PC-9 (cell line): ENCODE measurements at regions not wholly inside any gene's neighbourhood (a gene's known extent, or its start where the extent isn't known, plus 50 kb on each side); places are given as distances from the start of the nearest gene placed in this dataset.

Source experiments
- BruUV-seq: library from RNA; stranded (reverse); fragments of 400-500 nt; replicated peaks from 2 replicates; lab custom pipeline; 2021; lab: Mats Ljungman, UMichigan
- CTCF ChIA-PET: fragments of 300-600 bp; sonication (Branson Sonifier 250); formaldehyde crosslinking; loops from one replicate; lab custom pipeline; 2022; ENCODE audit warnings: antibody characterized with exemption; lab: Charles Lee
- POLR2A ChIA-PET: fragments of 300-600 bp; sonication (Branson Sonifier 250); formaldehyde crosslinking; loops from one replicate; lab custom pipeline; 2022; ENCODE audit warnings: antibody characterized with exemption; ENCODE audit not compliant: unreplicated experiment; lab: Charles Lee
- DNase-seq, 2 experiments: peaks; one replicate each; pipeline versions ENCODE4 v3.0.0 to v3.0.0-alpha.2; 2015 to 2022; ENCODE audit warnings: mixed read lengths in 1 of 2
- H2AFZ ChIP-seq: fragments of 200-600 bp; sonication (generic); 2 replicates; pipeline ENCODE4 v1.8.1; 2017; ENCODE audit warnings: antibody characterized with exemption
- H3F3A ChIP-seq: fragments of 200-600 bp; sonication (generic); 2 replicates; pipeline ENCODE4 v1.8.1; 2017; ENCODE audit warnings: antibody characterized with exemption, mild to moderate bottlenecking, low read depth; ENCODE audit not compliant: insufficient read depth
- H3K27ac ChIP-seq: fragments of 200-600 bp; sonication (generic); 2 replicates; pipeline ENCODE4 v1.6.1; 2016; ENCODE audit warnings: mixed run types
- H3K27me3 ChIP-seq: fragments of 200-600 bp; sonication (generic); 2 replicates; pipeline ENCODE4 v1.6.1; 2016; ENCODE audit warnings: low read depth, mixed run types; ENCODE audit not compliant: insufficient read depth
- H3K36me3 ChIP-seq: fragments of 200-600 bp; sonication (generic); 2 replicates; pipeline ENCODE4 v1.6.1; 2016; ENCODE audit warnings: low read depth, mixed run types
- H3K4me1 ChIP-seq: fragments of 200-600 bp; sonication (generic); replicated peaks from 2 replicates; pipeline ENCODE4 v1.6.1; 2016; ENCODE audit warnings: mixed run types; ENCODE audit not compliant: insufficient read depth
- H3K4me2 ChIP-seq: fragments of 200-600 bp; sonication (generic); 2 replicates; pipeline ENCODE4 v1.6.1; 2017; ENCODE audit warnings: mixed run types
- H3K4me3 ChIP-seq: fragments of 200-600 bp; sonication (generic); 2 replicates; pipeline ENCODE4 v1.6.1; 2016; ENCODE audit warnings: mixed run types
- H3K79me2 ChIP-seq: fragments of 200-600 bp; sonication (generic); 2 replicates; pipeline ENCODE4 v1.6.1; 2017; ENCODE audit warnings: low read depth, mixed run types
- H3K9me2 ChIP-seq: fragments of 200-600 bp; sonication (generic); 2 replicates; pipeline ENCODE4 v1.8.1; 2017; ENCODE audit warnings: mild to moderate bottlenecking; ENCODE audit not compliant: insufficient read depth
- H3K9me3 ChIP-seq: fragments of 200-600 bp; sonication (generic); 2 replicates; pipeline ENCODE4 v1.8.1; 2016; ENCODE audit warnings: low read depth; ENCODE audit not compliant: insufficient read depth
- H4K20me1 ChIP-seq: fragments of 200-600 bp; sonication (generic); 2 replicates; pipeline ENCODE4 v1.8.1; 2017; ENCODE audit not compliant: insufficient read depth
- EZH2 ChIP-seq: fragments of 200-600 bp; sonication (generic); IDR thresholded peaks from 2 replicates; pipeline ENCODE4 v1.8.0; 2017; ENCODE audit warnings: antibody characterized with exemption, low read depth
- intact Hi-C: fragments of 100-400 bp; cut with micrococcal nuclease; formaldehyde crosslinking; loops from one replicate; pipeline ENCODE4 v1.10.0; 2022; ENCODE audit not compliant: unreplicated experiment
- TF ChIP-seq, protein P1 (sequence below): fragments of 200-600 bp; sonication (generic); conservative IDR thresholded peaks from 2 replicates; pipeline ENCODE4 v1.6.1; 2017; ENCODE audit warnings: mixed run types, antibody characterized with exemption, mild to moderate bottlenecking, moderate library complexity

DNA sequence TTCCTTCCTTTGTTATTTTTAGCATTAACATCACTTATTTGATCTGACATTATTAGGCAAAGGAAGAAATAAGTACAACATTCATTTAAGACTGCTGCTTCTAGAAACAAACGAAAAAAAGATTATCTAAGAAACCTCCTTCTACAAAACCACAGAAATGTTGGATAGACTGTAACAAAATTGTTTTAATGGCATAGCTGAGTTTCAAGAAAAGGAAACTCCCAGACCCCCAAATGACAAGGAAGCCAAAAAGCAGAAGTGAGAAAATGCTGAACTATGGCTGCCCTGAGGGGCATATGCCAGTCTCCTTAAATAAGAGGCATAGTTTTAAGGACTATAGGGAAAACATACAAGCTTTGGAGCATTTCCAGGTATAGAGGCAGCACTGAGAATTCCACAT lies 1431.6 kb upstream of the TENM3 start:
- POLR2A ChIA-PET: no interaction called here

DNA sequence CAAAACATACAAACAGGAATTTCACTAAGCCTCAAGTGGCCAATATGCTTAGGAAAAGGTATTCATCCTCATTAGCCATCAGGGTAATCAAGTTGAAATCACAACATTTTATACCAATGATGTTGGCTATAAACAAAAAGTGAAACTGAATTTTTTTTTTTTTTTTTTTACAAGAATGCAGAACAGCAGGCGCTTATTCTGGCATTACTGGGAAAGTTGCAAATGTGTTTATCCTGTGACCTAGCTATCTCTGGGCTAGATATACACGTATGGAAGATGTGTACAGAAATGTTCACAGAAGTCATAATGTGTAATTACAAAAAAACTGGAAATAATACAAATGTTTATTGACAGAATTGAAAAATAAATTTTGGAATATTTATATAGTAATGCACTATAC lies 1430.4 kb upstream of the TENM3 start:
- CTCF ChIA-PET: no interaction called here
- intact Hi-C loops: no loop called here

More for the DNA sequence above, 1431.6 kb upstream of the TENM3 start:
- Histone ChIP-seq H3K4me2 (no peak overlapping the region), H4K20me1 (no peaks in the 10 kb centered on the region), H2AFZ (no peak overlapping the region), H3K27ac (no peak overlapping the region), H3K36me3 (no peaks in the 10 kb centered on the region), H3F3A (no peaks in the 10 kb centered on the region), H3K4me1 (no peaks in the 10 kb centered on the region), H3K9me3 (no peaks in the 10 kb centered on the region), H3K27me3 (no peaks in the 10 kb centered on the region), H3K79me2 (no peaks in the 10 kb centered on the region), H3K4me3 (no peak overlapping the region), H3K9me2 (no peaks in the 10 kb centered on the region)
- intact Hi-C loops: no loop called here
- DNase-seq: no peak
- CTCF ChIA-PET: no interaction called here
- no peak for TF ChIP-seq EZH2
- TF ChIP-seq, protein P1, sequence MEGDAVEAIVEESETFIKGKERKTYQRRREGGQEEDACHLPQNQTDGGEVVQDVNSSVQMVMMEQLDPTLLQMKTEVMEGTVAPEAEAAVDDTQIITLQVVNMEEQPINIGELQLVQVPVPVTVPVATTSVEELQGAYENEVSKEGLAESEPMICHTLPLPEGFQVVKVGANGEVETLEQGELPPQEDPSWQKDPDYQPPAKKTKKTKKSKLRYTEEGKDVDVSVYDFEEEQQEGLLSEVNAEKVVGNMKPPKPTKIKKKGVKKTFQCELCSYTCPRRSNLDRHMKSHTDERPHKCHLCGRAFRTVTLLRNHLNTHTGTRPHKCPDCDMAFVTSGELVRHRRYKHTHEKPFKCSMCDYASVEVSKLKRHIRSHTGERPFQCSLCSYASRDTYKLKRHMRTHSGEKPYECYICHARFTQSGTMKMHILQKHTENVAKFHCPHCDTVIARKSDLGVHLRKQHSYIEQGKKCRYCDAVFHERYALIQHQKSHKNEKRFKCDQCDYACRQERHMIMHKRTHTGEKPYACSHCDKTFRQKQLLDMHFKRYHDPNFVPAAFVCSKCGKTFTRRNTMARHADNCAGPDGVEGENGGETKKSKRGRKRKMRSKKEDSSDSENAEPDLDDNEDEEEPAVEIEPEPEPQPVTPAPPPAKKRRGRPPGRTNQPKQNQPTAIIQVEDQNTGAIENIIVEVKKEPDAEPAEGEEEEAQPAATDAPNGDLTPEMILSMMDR: no peak
- BruUV-seq: no TSS peak

DNA sequence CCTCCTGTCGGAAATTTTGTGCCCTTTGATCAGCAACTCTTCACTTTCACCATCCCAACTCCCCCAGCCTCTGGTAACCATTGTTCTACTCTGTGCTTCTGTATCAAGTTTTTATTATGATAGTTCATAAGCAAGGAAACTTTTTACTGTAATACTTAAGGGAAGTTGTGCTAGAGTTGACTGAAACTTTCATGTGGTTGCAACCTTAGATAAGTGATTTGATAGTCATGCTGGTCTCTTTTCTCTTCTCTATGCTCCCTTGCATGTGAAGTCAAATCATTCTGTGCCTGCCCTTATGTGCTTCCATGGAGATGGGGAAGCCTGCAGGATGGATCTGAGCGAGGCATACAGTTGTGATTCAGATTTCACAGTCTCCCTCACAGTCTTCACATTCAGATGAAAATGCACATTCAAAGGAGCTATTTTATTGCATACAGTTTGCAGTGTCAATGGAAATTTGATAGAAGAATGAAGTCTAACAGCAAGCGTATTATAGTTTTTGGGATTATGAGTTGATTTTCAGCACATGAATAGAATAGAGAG lies 1428.3 kb upstream of the TENM3 start:
- no TSS peak for BruUV-seq
- CTCF ChIA-PET: no interaction called here
- intact Hi-C loops: no loop called here

More for the DNA sequence above, 1430.4 kb upstream of the TENM3 start:
- H3K4me2 ChIP-seq: no peak overlapping the region
- no peak overlapping the region for H3K27ac ChIP-seq
- H3K79me2 ChIP-seq: no peaks in the 10 kb centered on the region
- H3K27me3 ChIP-seq: no peaks in the 10 kb centered on the region
- no peaks in the 10 kb centered on the region for H3K9me2 ChIP-seq
- no peaks in the 10 kb centered on the region for H3K9me3 ChIP-seq
- no peak for TF ChIP-seq EZH2
- TF ChIP-seq, protein P1: no peak
- POLR2A ChIA-PET: no interaction called here
- no peaks in the 10 kb centered on the region for H4K20me1 ChIP-seq
- no TSS peak for BruUV-seq
- no peak overlapping the region for H2AFZ ChIP-seq
- H3K4me1 ChIP-seq: no peaks in the 10 kb centered on the region
- DNase-seq: no peak
- no peak overlapping the region for H3K4me3 ChIP-seq
- H3K36me3 ChIP-seq: no peaks in the 10 kb centered on the region
- H3F3A ChIP-seq: no peaks in the 10 kb centered on the region

More for the DNA sequence above, 1428.3 kb upstream of the TENM3 start:
- Histone ChIP-seq H3K4me3 (no peak overlapping the region), H3K27ac (no peak overlapping the region), H4K20me1 (no peaks in the 10 kb centered on the region), H3K4me2 (no peak overlapping the region), H3K27me3 (no peaks in the 10 kb centered on the region), H3F3A (no peaks in the 10 kb centered on the region), H3K4me1 (no peaks in the 10 kb centered on the region), H3K79me2 (no peaks in the 10 kb centered on the region), H3K9me2 (no peaks in the 10 kb centered on the region), H2AFZ (no peak overlapping the region), H3K36me3 (no peaks in the 10 kb centered on the region), H3K9me3 (no peaks in the 10 kb centered on the region)
- POLR2A ChIA-PET: no interaction called here
- TF ChIP-seq, protein P1: no peak
- no peak for TF ChIP-seq EZH2
- DNase-seq: no peak
